SW480 (cell line): ENCODE measurements at regions not wholly inside any gene's neighbourhood (a gene's known extent, or its start where the extent isn't known, plus 50 kb on each side); places are given as distances from the start of the nearest gene placed in this dataset.
A peak's percentile ranks its signal among the peaks of the same experiment; 100 is the strongest.

ENCODE experiments used
- DNase-seq: peaks from one replicate; pipeline ENCODE4 v3.0.0-alpha.2; 2016; ENCODE audit warnings: low spot score

DNA sequence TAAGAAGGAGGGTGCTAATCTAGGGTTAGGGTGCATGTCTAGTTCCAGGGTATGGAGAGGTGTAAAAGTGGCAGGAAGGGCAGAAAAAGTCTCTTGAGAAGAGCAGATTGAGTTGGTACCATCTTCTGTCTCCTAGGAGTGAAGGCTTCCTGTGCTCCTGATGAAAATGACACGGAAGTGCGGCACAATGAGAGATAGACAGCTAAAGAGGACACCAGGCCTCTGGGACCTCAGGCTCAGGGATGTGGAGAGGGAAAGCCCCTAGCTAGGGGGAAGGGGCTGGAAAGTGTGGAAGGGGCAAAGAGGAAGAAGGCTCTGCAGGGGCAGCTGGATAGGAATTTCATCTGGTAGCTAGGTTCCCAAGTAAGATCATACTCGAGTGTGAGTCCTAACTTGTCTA lies 498.3 kb upstream of the EEF2KMT start:
- no peak for DNase-seq

DNA sequence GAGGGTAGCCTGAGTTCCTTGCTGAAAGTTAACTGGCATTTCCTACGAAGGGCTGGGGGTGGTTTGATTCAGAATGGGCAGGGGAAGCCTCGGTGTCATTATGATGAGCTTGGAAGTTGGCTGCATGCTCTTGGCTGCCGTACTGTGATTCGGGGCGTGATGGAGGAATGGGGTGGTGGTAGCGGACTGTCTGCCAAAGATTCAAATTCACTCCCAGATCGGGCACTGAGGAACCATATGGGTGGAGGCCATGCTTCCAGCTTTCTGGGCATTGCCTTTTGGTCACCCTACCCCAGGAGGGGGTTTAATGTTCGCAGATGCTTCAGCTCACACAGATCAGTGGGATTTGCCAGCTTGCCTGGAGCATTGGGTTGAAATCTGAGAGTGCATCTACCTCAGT lies 492.8 kb upstream of the EEF2KMT start:
- no peak for DNase-seq

DNA sequence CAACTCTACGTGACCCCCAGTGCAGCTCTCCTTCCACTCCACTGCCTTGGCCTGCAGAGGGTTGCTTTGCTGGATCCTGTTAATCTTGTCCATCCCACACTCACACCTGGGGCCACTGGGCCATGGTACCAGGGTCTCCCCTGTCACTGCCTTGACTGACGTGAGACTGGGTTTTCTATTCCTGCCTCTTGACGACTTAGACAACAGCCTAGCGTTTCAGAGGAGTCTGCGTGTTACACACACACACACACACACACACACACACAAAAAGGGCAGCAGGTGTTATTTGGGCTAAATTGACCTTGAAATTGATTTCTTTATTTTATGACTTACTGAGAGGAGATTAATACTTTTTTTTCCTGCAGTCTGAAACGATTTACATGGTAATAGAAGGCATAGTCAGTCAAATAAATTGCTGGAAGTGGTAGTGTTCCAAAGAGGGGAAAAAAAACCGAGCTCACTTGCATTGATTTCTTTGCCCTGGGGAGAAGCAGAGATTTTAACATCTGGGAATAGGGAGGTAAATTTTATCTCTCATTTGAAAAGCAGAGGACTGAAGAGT lies 492.3 kb upstream of the EEF2KMT start:
- DNase-seq: no peak

DNA sequence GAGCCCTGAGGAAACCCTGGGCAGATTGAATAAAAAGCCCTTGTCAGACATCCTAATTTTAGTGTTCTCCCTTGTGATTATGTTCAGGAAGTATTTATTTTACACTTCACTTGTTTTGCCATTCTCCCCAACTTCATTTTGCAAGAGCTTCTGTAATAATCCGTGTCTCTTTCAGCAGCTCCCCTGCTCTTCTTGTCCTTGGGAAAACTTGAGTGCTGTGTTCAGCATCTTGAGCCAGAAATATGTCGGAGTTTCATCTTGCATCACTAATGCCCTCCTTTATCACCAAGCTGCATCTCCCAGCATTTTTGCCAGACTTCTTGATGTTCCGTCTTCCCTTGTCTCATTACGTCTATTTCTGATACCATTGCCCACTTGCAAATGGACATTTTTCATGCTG lies 486.5 kb upstream of the EEF2KMT start:
- no peak for DNase-seq

DNA sequence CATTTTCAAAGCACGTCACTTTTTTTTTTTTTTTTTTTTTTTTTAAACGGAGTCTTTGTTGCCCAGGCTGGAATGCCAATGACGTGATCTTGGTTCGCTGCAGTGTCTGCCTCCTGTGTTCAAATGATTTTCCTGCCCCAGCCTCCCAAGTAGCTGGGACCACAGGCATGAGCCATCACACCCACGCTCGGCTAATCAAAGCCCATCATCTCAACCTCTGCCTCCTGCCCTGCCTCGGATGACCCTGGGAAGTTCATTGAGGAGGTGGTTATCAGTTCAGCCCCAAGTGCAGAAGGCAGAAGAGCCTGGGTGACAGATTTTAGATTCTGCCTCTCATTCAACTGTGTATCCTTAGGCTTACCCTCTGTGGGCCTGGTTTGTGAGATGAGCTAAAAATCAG lies 484.9 kb upstream of the EEF2KMT start:
- DNase-seq: peak; percentile 28

DNA sequence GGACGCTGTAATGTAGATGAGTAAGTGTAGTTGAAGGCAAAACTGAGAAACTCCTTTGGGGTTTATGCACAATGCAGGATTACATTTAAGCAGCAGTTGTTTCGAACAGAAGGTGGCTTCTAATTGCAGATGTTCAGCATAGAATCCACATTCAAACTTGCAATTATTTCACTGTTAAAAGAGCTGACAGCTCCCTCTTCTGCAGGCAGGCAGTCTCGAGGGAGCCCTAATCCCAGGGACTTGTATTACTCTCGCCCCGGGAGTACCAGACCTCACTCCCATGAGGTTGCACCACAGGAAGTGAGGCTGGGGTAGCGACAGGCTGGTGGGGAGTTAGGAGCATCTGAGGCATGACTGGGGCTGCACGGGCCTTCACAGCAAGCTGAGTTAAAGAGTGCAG lies 484.3 kb upstream of the EEF2KMT start:
- DNase-seq: no peak

DNA sequence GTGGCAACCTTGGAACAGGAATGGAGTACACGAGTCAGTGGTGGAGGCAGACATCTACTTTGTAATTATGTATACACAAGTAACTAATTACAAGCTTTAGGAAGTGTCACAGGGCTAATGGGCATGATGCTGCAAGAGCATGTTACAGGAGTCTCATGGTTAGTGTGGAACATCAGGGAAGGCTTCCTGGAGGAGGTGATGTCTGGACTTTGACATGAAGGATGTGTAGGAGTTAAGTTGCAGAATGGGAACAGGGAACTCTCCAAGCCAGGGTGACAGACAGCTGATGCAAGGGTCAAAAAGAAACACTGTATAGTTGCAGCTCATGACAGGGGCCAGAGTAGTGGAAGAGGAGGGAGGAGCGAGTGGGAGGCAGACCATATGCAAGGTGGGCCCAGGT lies 483.8 kb upstream of the EEF2KMT start:
- no peak for DNase-seq

DNA sequence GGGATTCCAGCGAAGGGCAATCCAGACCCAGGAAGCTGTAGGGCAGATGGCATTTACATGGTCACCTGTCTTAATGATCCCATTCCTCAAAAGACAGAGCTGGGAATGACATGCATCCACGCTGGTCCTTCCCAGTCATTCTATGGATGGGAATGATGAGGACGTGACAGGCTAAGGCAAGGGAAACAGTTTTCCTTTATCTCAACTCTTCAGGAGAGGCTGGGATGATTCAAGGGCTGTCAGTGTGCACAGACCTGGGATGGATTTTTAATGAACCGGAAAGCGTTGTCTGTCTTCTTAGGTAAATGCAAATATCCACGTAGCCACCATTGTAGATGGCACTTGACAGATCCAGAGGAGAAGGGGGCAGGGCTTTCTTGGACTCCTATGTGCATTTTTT lies 483.2 kb upstream of the EEF2KMT start:
- DNase-seq: no peak

DNA sequence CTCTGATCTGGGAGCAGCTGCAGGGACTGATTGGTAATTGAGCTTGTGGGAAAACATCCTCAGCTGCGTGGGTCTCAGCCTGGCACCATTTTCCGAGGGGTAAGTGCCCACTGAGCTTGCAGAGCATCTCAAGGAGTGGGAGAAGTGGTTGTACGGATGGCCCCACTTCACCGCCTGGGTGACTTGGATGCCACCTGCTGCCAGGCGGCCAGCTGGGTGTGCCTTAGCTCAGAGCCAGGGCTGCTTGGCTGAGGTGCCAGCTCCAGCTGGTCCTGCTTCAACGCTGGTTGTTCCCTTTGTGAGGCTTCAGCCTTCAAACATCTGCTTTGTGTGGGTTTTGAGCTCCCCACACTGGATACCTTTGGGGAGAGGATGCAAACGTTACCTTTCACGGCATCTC lies 482.7 kb upstream of the EEF2KMT start:
- DNase-seq: no peak

DNA sequence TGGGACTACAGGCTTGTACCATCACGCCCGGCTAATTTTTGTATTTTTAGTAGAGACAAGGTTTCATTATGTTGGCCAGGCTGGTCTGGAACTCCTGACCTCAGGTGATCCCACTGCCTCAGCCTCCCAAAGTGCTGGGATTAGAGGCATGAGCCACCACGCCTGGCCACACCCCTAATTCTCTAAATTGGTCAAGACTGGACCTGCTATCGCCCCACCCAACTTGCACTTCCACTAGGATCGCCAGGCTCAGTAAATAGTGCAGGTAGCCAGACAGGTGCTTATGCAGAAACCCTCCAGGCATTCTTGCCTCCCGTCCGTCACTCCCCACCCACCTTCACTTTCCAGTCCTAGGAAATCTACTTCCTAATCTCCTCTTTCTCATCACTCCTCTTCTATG lies 481.4 kb upstream of the EEF2KMT start:
- DNase-seq: no peak

DNA sequence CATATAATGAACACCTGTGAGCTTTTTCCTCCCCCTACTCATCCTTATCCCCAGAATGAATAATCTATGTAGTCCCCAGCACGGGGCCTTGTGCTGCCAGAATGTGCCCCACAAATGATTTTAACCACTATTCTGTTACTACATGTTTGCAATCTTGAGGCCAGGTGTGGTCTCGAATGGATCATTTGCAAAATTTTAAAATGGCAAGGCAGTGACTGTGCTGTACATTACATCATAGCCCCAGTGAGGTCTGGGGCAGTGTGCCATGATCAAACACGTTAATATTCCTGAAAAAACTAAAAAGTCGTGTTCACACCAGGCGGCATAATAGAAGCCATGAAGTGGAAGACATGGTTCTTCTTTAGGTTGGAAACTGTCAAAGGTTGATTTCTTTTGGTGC lies 479.9 kb upstream of the EEF2KMT start:
- DNase-seq: no peak

DNA sequence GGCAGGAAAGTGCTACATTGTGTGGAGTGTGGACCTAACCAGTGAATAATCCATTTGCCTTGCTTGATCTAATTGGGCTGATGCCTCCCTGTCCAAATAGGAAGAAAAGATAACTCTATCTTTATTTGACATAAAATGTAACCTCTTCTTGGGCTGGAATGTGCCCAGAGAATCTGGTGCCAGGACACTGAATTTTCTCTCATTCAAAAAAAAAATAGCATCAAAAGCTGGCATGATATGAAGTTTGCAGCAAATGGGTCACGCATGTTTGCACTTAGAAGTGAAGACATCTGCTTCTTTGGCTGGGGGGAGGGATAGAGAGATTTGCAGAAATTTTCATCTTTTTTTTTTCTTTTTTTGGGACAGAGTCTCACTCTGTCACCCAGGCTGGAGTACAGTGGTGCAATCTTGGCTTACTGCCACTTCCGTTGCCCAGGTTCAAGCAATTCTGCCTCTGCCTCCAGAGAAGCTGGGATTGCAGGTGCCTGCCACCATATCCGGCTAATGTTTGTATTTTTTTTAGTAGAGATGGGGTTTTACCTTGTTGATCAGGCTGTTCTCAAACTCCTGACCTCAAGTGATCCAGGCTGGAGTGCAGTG lies 478.2 kb upstream of the EEF2KMT start:
- no peak for DNase-seq

DNA sequence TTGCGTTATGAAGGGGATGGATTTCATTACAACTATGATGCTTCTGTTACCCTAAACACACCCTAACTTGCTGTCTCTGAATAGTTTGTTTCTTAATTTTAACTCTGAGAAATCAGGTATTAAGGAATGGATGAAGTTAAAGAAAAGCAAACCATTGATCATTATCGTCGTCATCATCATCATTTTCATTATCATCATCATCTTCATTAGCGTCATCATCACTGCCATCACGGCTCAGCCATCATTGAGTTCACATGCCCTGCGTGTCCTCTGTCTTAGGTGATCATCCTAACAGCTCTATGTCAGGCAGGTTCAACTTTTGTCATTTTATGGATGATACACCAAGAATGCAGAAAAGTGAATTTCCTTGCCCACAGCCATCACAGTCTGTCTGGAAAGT lies 477.5 kb upstream of the EEF2KMT start:
- DNase-seq: no peak

DNA sequence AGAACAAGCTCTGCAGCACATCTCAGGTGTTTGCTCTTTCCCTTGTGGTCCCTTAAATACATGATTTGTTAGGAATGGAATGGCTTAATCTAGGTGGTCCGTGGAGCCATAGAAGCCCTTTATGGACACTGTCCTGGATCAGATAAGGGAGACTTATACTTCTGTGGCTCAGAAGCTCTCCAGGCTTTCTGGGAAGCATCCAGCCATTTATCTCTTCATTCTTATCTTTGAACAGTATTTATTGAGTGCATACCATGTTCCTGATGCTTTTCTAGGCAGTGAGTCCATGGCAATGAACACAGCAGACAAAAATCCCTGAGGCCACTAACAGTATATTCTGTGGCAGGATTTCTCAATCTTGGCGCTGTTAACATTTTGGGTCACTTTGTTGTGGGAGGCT lies 474.5 kb upstream of the EEF2KMT start:
- no peak for DNase-seq

DNA sequence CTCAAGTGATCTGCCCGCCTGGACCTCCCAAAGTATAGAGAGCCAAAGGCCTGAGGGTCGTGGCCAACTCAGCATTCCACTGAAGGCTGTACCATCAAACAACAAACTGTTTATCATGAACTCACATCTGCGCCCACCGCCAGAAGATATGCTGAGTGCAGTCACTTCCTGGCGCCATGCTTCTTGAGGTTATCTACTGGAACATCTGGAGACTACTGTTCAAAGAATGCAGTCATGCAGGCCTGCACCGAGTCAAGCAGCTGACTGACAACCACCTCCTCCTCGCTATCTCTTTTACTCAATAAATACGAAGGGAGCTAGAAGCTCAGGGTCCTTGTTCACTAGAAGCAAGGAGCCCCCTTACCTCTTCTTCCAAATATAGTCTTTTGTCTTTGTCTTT lies 473.9 kb upstream of the EEF2KMT start:
- no peak for DNase-seq

DNA sequence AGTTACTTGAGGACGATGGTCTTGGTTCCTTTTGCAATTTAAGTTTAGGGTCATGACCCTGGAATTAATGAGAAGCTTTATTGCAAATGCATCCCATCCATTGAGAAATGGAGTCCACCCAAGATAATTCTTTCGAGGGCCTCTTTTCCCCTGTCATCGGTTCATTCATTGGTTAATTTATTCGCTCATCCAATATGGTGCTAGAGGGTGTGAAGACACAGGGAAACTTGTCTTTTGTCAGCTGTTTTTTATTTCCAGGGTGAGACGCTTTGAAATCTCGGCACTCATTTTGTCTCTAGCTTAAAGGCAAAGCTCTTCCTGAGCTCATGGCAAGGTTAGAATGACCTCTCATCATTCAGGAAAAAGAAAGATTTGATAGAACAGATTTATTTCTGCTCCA lies 464.2 kb upstream of the EEF2KMT start:
- no peak for DNase-seq

DNA sequence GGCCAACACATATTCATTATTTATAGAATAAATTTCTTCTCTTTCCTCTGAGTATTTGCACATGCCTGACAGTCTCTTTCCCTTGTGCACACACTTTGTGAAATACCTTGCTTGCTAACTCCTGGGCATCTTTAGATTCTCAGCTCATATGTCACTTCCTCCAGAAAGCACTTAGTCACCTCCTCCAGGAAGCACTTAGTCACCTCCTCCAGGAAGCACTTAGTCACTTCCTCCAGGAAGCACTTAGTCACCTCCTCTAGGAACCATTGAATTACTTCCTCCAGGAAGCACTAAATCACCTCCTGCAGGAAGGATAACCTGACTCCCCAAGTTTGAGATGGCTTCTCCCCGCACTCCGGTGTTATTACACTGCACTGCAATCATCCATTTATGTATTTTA lies 462.5 kb upstream of the EEF2KMT start:
- DNase-seq: no peak

DNA sequence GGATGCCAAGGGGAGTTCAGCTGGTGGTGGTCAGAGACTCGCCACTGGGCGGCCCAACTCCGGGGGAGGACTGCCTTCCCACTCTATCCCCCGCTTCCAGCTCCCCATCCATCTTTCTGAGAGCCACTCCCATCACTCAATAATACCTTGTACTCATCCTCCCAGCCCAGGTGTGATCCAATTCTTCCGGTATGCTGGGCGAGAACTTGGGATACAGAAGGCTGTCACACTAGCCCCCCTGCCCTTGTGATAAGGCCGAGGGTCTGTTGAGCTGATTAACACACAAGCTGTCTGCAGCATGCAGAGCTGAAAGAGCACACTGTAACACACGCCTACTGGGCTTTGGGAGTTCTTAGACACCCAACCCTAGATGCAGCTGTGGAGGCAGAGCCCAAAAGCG lies 460.4 kb upstream of the EEF2KMT start:
- DNase-seq: no peak

DNA sequence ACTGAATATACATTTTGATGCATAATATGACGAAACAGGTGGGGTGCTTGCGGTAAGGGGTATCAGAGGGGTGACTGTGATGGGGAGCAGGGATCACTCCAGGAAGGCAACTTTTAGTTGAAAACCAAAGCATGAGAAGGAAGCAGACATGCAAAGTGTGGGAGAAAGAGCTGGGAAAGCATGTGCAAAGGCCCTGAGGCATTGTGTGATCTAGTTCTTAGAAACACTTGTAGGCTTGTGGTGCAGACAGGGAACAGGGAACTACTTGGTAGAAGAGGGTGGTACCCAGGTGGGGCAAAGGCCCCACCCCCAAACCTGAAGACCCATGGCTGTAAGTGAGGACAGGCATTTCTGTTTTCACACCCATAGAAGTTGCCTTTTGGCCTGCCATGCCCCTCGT lies 459.9 kb upstream of the EEF2KMT start:
- no peak for DNase-seq

DNA sequence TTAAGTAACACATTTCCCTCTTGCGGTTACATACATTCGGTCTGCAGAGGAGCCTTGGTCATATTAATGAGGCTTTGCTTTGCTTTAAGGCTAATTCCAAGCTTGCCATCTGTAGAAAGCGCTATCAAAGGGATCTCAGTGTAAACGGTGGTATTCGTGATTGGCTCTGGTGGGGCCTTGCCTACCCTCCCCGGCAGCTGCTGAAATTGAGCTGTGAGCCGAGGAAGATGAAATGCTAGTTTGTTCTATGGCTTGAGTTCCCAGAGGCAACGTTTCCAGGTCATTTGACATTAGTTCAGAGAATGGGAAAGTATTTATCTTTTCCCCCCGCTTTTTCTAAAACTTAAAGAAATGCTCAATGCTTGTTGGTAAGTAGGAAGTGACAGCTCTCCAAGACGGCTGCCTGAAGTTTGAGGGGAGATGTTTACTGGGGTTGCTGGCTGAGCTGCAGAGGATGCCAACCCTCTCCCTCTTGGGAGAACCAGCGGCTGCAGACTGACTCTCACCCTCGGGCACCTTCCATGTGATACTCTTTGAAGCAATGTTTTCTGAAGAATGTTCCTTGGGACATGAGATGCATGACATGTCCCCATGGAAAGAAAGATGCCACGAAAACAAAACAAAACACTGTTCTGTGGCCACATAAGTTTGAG lies 458.7 kb upstream of the EEF2KMT start:
- no peak for DNase-seq

DNA sequence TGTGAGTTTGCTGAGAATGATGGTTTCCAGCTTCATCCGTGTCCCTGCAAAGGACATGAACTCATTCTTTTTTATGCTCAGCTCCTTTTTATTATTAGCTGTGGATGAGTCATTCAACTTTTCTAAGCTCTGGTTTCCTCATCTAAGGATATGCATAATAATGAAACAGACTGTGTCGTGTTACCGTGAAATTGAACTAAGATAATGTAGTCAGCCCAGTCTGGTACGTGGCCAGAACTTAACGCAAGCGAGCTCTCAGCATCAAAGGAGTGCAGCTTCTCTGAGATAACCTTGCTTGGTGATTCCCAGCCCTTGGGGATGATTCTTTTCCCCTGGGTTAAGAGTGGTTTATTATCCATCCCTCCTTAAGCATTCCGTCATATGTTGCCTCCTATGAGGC lies 454.3 kb upstream of the EEF2KMT start:
- DNase-seq: no peak

DNA sequence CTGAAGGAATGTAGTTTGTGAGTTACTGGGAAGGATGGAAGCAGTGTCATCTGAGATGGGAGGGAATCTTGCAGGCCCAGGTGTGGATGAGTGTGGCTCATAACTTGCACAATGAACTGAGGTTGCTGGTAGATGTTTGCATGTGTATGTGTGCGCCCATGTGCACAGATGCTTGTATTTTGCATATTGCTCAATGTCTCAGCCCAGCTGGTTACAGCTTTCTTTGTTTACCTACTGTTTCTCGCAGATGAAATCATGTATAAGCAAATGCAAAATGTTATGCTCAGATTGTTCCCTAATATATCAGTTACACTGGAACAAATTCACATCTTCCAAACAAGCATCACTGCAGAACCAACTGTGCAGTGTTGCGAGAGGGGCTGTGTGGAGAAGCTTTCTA lies 452.2 kb upstream of the EEF2KMT start:
- no peak for DNase-seq

DNA sequence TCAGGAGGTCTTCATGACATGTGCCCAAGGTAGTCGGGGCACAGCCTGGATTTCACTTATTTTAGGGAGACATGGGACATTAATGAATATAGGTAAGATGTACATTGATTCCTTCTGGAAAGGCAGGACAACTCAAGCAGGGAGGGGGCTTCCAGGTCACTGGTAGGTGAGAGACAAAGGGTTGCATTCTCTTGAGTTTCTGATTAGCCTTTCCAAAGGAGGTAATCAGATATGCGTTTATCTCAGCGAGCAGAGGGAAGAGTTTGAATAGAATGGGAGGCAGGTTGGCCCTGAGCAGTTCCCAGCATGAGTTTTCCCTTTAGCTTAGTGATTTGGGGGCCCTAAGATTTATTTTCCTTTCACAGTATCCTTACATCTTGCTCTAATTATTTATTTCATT lies 443.8 kb upstream of the EEF2KMT start:
- DNase-seq: no peak

DNA sequence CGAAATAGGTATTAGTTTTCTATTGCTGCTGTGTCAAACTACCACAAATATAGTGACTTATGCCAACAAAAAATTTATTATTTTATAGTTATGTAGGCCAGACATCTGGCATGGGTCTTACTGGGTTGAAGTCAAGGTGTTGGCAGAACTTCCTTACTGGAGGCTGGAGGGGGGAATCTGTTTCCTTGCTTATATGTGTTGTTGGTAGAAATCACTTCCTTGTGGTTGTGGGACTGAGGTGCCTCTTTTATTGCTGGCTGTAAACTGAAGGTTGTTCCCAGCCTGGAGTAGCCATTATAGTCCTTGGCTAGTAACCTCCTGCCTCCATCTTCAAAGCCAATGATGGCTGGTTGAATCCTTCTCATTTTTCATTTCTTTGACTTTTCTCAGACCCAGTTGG lies 439.8 kb upstream of the EEF2KMT start:
- no peak for DNase-seq
